ENCODE measurements at regions not wholly inside any gene's neighbourhood (a gene's known extent, or its start where the extent isn't known, plus 50 kb on each side); places are given as distances from the start of the nearest gene placed in this dataset.

DNA sequence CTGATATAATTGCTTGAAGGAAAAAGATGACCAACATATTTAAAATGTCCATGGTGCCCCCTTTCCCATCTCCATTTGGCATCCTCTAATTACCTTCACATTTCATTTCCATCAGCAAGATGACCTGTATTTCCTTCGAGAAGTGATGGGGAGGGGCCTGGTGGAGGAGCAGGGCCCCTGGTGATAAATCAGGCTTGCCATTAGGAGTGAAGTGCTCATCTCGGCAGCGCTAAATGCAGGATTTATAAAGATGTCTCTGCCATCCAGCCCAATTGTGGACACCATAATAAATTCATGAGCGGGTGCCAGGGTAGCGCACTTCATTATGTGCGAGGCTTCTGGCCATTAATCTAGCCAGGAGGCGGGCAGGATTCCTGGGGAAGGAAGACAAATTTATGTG, 101.5 kb upstream of the IRX6 start:
- no TSS peak for BruUV-seq (replicated peaks)
- ChIA-PET POLR2A (no interaction called here), CTCF (no interaction called here)
- Mint-ChIP-seq H3K27me3 (ENCODE audit: insufficient read depth, unreplicated experiment) (no peaks in the 10 kb centered on the region), H3K9me3 (ENCODE audit: unreplicated experiment) (peaks cover 8% of the 10 kb centered on the region), H3K4me3 (ENCODE audit: unreplicated experiment) (no peak overlapping the region), H3K4me1 (ENCODE audit: insufficient read depth, unreplicated experiment) (no peaks in the 10 kb centered on the region), H3K36me3 (ENCODE audit: insufficient read depth, unreplicated experiment) (no peaks in the 10 kb centered on the region), H3K27ac (ENCODE audit: low read depth, unreplicated experiment) (no peak overlapping the region)
- intact Hi-C loops (cut with micrococcal nuclease), result no loop called here
- DNase-seq (ENCODE audit: unreplicated experiment), result no peak
- TF ChIP-seq CTCF (IDR thresholded peaks at IDR 0.05; ENCODE audit: unreplicated experiment), result no peak

GRCh38 chr16:55225972-55226542, 97.9 kb upstream of the IRX6 start:
- Mint-ChIP-seq H3K27me3 (ENCODE audit: insufficient read depth, unreplicated experiment) (peaks cover 24% of the 10 kb centered on the region), H3K9me3 (ENCODE audit: unreplicated experiment) (peaks cover 8% of the 10 kb centered on the region), H3K27ac (ENCODE audit: low read depth, unreplicated experiment) (no peak overlapping the region), H3K4me3 (ENCODE audit: unreplicated experiment) (no peak overlapping the region), H3K4me1 (ENCODE audit: insufficient read depth, unreplicated experiment) (no peaks in the 10 kb centered on the region), H3K36me3 (ENCODE audit: insufficient read depth, unreplicated experiment) (no peaks in the 10 kb centered on the region)
- ChIA-PET POLR2A (no interaction called here), CTCF (no interaction called here)
- no TSS peak for BruUV-seq (replicated peaks)
- intact Hi-C loops (cut with micrococcal nuclease), result no loop called here
- no peak for DNase-seq (ENCODE audit: unreplicated experiment)
- TF ChIP-seq CTCF (IDR thresholded peaks at IDR 0.05; ENCODE audit: unreplicated experiment), result no peak

GRCh38 chr16:55232822-55233221, 91.2 kb upstream of the IRX6 start:
- Mint-ChIP-seq H3K27ac (ENCODE audit: low read depth, unreplicated experiment) (no peak overlapping the region), H3K4me3 (ENCODE audit: unreplicated experiment) (no peak overlapping the region), H3K9me3 (ENCODE audit: unreplicated experiment) (no peaks in the 10 kb centered on the region), H3K4me1 (ENCODE audit: insufficient read depth, unreplicated experiment) (no peaks in the 10 kb centered on the region), H3K36me3 (ENCODE audit: insufficient read depth, unreplicated experiment) (no peaks in the 10 kb centered on the region), H3K27me3 (ENCODE audit: insufficient read depth, unreplicated experiment) (peaks cover 54% of the 10 kb centered on the region)
- ChIA-PET CTCF (no interaction called here), POLR2A (no interaction called here)
- DNase-seq (ENCODE audit: unreplicated experiment), result no peak
- no peak for TF ChIP-seq CTCF (IDR thresholded peaks at IDR 0.05; ENCODE audit: unreplicated experiment)
- BruUV-seq (replicated peaks), result no TSS peak
- intact Hi-C loops (cut with micrococcal nuclease), result no loop called here

DNA sequence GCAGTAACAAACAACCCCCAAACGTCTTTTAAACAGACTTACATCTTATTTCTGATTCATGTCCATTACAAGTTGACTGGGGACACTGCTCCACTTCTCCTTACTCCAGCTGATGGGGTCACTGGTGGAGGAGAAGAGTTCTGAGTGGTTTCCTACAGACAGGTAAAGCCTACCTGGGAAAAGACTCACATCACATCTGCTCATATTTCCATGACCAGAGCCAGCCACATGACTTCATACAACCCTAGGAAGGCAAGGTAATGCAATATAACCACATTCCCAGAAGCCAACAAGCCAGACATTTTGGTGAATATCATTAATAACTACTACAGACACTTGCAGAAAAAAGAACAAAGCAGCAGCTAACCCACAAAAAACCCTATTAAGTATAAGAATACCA, 90.5 kb upstream of the IRX6 start:
- H3K9me3 Mint-ChIP-seq (ENCODE audit: unreplicated experiment), result no peaks in the 10 kb centered on the region
- H3K36me3 Mint-ChIP-seq (ENCODE audit: insufficient read depth, unreplicated experiment), result no peaks in the 10 kb centered on the region
- intact Hi-C loops (cut with micrococcal nuclease), result no loop called here
- H3K27me3 Mint-ChIP-seq (ENCODE audit: insufficient read depth, unreplicated experiment), result peaks cover 50% of the 10 kb centered on the region
- CTCF ChIA-PET, result no interaction called here
- DNase-seq (ENCODE audit: unreplicated experiment), result no peak
- H3K4me3 Mint-ChIP-seq (ENCODE audit: unreplicated experiment), result no peak overlapping the region
- H3K27ac Mint-ChIP-seq (ENCODE audit: low read depth, unreplicated experiment), result no peak overlapping the region
- no peak for TF ChIP-seq CTCF (IDR thresholded peaks at IDR 0.05; ENCODE audit: unreplicated experiment)
- no TSS peak for BruUV-seq (replicated peaks)
- POLR2A ChIA-PET, result no interaction called here
- no peaks in the 10 kb centered on the region for H3K4me1 Mint-ChIP-seq (ENCODE audit: insufficient read depth, unreplicated experiment)
